Karpas-422 (cell line): ENCODE measurements at regions not wholly inside any gene's neighbourhood (a gene's known extent, or its start where the extent isn't known, plus 50 kb on each side); places are given as distances from the start of the nearest gene placed in this dataset.

Experiments
- DNase-seq: peaks from one replicate; pipeline ENCODE4 v3.0.0-alpha.2; 2015
- H2AFZ ChIP-seq: fragments of 200-600 bp; sonication (generic); 2 replicates; pipeline ENCODE4 v1.6.1; 2014; ENCODE audit warnings: antibody characterized with exemption, low read length, mixed read lengths
- H3K27ac ChIP-seq: fragments of 200-600 bp; sonication (generic); 2 replicates; pipeline ENCODE4 v1.5.1; 2014; ENCODE audit warnings: mild to moderate bottlenecking, low read length, moderate library complexity
- H3K27me3 ChIP-seq: fragments of 200-600 bp; sonication (generic); 2 replicates; pipeline ENCODE4 v1.6.1; 2014; ENCODE audit warnings: low read length, mixed read lengths
- H3K36me3 ChIP-seq: fragments of 200-600 bp; sonication (generic); 2 replicates; pipeline ENCODE4 v1.6.1; 2014; ENCODE audit warnings: low read length, mixed read lengths; ENCODE audit not compliant: insufficient read depth
- H3K4me1 ChIP-seq: fragments of 200-600 bp; sonication (generic); 2 replicates; pipeline ENCODE4 v1.6.1; 2014; ENCODE audit warnings: mild to moderate bottlenecking, low read length, mixed read lengths
- H3K4me2 ChIP-seq: fragments of 200-600 bp; sonication (generic); 2 replicates; pipeline ENCODE4 v1.6.1; 2014; ENCODE audit warnings: low read length, low read depth, mild to moderate bottlenecking; ENCODE audit not compliant: poor library complexity, severe bottlenecking
- H3K4me3 ChIP-seq: fragments of 200-600 bp; sonication (generic); 2 replicates; pipeline ENCODE4 v1.5.1; 2014; ENCODE audit warnings: mild to moderate bottlenecking, antibody characterized with exemption, low read length, mixed read lengths
- H3K79me2 ChIP-seq: fragments of 200-600 bp; sonication (generic); 2 replicates; pipeline ENCODE4 v1.6.1; 2014; ENCODE audit warnings: mild to moderate bottlenecking, low read length, mixed read lengths
- H3K9ac ChIP-seq: fragments of 200-600 bp; sonication (generic); 2 replicates; pipeline ENCODE4 v1.6.0; 2014; ENCODE audit warnings: low read length
- H3K9me2 ChIP-seq: fragments of 200-600 bp; sonication (generic), shearing (Covaris generic); replicated peaks from 2 replicates; pipeline ENCODE4 v1.6.0; 2014; ENCODE audit warnings: mild to moderate bottlenecking, low read length, moderate library complexity; ENCODE audit not compliant: insufficient read depth
- H3K9me3 ChIP-seq: fragments of 300-700, 200-600 bp; sonication (generic); 2 replicates; pipeline ENCODE4 v1.6.1; 2014; ENCODE audit warnings: low read length, mixed read lengths
- H4K20me1 ChIP-seq: fragments of 200-600 bp; sonication (generic); 2 replicates; pipeline ENCODE4 v1.6.1; 2014; ENCODE audit warnings: mild to moderate bottlenecking, antibody characterized with exemption, low read length, low read depth; ENCODE audit not compliant: insufficient read depth

DNA sequence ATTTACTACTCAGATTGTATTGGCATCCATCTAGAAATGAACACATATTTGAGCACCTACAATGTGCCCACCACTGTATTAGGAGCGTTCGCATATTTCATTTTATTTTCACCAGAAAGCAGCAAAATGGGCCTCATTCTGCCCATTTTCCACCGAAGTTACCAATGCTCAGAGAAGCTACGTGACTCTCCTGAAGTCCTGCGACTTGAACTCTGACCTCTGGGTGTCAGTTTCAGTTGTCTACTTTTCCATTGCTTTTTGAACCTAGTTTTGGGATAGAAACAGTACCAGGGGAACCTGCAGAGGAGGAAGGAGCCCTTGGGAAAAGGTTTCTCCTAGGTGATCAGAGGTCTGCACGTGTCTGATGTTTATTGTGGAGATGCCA is 139.1 kb upstream of the SDK2 start:
- no peak overlapping the region for H3K4me2 ChIP-seq

DNA sequence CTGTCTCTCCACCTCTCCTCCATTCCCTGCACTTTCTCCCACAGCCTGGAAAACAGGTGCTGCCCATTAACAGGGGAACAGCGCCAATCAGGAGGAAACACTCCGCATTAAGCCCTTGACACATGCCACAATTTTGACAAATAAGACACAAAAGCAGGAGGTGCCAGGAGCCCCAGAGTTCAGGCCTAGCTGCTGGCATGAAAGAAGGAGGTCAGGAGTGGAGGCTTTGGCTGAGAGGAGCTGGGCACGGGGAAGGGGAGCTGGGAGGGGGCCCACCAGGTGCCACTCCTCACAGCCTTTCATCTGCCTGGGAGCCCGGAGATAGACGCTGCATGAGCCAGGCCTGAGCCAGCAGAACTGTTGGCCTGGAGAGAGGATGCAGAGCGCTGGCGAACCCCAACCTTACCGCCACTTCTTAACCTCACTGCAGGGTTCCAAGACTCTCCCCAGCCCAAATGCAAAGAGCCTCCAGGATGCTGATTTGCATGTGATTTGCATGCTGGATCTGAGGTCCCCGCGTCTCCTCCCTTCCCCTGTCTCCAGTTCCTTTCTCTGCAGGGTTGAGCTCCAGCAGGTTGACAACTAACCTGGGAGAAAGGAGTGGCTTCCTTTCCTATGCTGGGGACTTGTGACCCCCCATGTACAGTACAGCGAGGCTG is 139.8 kb upstream of the SDK2 start:
- Histone ChIP-seq H3K9me2 (no peaks in the 10 kb centered on the region), H3K79me2 (no peaks in the 10 kb centered on the region), H3K27me3 (no peaks in the 10 kb centered on the region), H3K9me3 (no peaks in the 10 kb centered on the region), H3K4me2 (no peak overlapping the region), H3K36me3 (no peaks in the 10 kb centered on the region), H3K9ac (no peak overlapping the region), H4K20me1 (no peaks in the 10 kb centered on the region), H3K27ac (no peak overlapping the region), H3K4me3 (no peak overlapping the region), H2AFZ (no peak overlapping the region), H3K4me1 (no peaks in the 10 kb centered on the region)
- no peak for DNase-seq

More for the DNA sequence above, 139.1 kb upstream of the SDK2 start:
- no peak for DNase-seq
- Histone ChIP-seq H3K4me3 (no peak overlapping the region), H3K9ac (no peak overlapping the region), H2AFZ (no peak overlapping the region), H3K4me1 (no peaks in the 10 kb centered on the region), H3K36me3 (no peaks in the 10 kb centered on the region), H3K79me2 (no peaks in the 10 kb centered on the region), H3K27me3 (no peaks in the 10 kb centered on the region), H3K9me2 (no peaks in the 10 kb centered on the region), H3K27ac (no peak overlapping the region), H3K9me3 (no peaks in the 10 kb centered on the region), H4K20me1 (no peaks in the 10 kb centered on the region)

DNA sequence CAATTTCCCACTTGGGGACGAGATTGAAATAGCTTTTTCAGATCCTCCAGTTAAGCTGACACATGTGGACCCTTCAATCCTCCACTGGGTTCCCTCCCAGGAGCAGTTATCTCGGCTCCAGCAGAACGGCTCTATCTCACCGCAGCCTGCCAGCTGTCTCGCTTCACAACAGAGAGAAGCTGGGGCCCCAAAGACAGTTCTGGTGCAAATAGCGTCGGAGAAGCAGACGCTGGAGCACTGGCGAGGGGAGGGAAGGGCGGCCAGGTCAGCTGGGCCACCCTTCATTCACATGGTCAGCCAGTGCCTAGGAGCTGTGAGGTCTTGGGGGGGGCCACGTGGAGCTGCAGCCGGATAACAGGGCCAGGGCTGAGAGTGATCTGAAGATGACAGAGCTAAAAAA is 141.3 kb upstream of the SDK2 start:
- H3K79me2 ChIP-seq, result no peaks in the 10 kb centered on the region
- no peaks in the 10 kb centered on the region for H4K20me1 ChIP-seq
- H3K4me1 ChIP-seq, result no peaks in the 10 kb centered on the region
- DNase-seq, result no peak
- H3K9me2 ChIP-seq, result no peaks in the 10 kb centered on the region
- no peak overlapping the region for H2AFZ ChIP-seq
- no peaks in the 10 kb centered on the region for H3K27me3 ChIP-seq
- no peak overlapping the region for H3K4me3 ChIP-seq
- no peak overlapping the region for H3K4me2 ChIP-seq
- H3K9me3 ChIP-seq, result no peaks in the 10 kb centered on the region
- H3K27ac ChIP-seq, result no peak overlapping the region
- no peaks in the 10 kb centered on the region for H3K36me3 ChIP-seq
- H3K9ac ChIP-seq, result no peak overlapping the region

DNA sequence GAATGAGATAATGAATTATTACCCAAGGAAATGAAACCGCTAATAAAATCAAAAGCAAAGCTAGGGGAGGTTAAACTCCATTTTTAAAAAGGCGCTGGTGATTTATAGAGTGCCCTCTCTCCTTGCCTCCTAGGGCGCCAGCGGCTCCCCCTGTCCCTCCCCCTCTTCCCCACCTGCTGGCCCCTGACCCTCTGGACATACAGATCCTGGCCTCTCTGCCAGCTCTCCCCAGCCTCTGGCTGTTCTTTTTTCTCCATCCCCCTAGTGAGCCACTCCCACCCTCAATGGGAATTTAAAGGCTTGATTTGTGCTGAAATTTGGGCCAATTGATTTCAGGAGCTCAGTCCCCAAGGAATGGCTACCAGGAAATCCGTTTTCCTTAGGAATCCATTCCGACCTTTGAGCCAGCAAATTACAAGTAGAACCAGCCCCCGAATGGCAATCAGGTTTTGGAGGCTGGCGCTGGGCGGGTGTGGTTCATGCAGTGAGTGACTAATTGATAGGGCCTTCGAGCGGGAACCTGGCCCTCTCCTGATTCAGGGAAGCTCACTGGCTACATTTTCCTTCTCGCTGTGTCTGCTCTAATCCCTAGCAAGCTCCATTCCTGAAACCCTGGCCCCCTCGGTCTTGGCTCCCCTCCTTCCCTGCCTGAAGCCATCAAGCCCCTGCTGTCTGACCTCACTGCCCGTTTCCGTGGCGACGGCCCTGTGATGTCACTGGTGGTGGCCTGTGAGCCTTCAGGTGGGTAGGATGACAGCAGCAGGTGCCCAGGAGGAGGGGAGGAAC is 141.9 kb upstream of the SDK2 start:
- Histone ChIP-seq H3K4me1 (no peaks in the 10 kb centered on the region), H3K27me3 (no peaks in the 10 kb centered on the region), H3K4me2 (no peak overlapping the region), H3K79me2 (no peaks in the 10 kb centered on the region), H2AFZ (no peak overlapping the region), H3K9ac (no peak overlapping the region), H3K27ac (no peak overlapping the region), H3K9me3 (no peaks in the 10 kb centered on the region), H4K20me1 (no peaks in the 10 kb centered on the region), H3K9me2 (no peaks in the 10 kb centered on the region), H3K4me3 (no peak overlapping the region), H3K36me3 (no peaks in the 10 kb centered on the region)
- DNase-seq, result no peak

DNA sequence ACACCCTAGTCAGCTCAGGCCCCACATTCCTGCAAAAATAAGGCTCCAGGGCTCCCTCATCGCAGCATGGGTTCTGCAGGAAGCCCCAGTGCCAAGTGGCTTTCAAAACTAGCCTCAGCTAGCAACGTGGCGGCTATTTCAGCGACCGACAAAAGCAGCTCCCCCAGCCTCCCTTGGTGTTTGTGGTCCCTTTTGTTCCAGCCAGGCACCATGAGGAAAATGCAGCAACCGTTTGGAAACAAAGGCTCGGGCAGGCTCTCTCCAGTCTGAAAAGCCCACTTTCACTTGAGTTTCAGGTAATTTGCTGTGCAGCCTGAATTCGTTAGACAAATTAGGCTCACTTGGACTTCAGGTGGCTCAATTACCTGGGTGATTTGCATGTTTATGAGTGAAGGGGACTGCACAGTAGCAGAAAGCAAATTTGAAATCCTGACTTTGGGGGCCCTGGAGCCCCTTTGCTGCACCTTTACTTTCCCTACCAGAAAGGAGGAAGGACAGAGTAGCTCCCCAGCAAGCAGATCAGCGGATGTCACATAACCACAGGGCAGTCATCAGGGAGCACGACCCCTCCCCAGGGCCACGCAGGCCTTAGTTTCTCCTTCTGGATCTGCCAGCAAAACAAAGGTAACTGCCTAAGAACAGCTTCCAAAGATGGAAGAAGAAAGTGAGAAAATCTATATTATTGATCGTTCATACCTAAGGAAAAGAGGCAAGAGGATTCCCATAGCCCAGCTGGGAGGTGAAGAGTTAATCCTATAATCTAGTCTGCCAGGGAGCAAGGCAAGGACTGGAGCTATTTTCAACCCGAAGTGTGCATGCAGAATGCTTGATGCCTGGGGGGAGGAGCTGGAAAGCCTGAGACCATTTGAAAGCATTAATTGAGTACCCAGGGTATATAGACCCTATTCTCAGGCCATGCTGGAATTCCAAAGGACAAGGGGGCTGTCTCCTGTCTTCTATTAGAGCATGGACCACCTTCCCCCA is 143.1 kb upstream of the SDK2 start:
- Histone ChIP-seq H3K4me1 (no peaks in the 10 kb centered on the region), H3K9me2 (no peaks in the 10 kb centered on the region), H3K4me2 (no peak overlapping the region), H3K9ac (no peak overlapping the region), H3K36me3 (no peaks in the 10 kb centered on the region), H3K79me2 (no peaks in the 10 kb centered on the region), H3K27ac (no peak overlapping the region), H3K27me3 (no peaks in the 10 kb centered on the region), H2AFZ (no peak overlapping the region), H3K4me3 (no peak overlapping the region), H4K20me1 (no peaks in the 10 kb centered on the region), H3K9me3 (no peaks in the 10 kb centered on the region)
- no peak for DNase-seq

DNA sequence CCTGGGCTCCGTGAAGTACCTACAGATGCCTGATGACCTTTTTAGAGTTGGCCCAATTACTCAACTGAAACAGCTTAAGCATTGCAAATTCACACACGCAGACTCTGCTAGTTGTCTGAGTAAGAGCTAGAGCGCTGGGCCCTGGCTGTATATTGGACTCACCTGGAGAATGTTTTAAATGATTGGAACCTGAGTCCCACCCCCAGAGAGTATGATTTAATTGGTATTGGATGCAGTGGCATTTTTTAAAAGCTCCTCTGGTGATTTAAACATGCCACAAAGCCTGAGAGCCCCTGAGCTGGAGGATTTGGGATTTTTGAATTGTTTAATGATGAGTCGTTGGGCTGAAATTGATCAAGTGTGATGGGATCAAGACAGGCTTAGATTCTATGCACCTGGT is 143.9 kb upstream of the SDK2 start:
- Histone ChIP-seq H3K27ac (no peak overlapping the region), H3K4me3 (no peak overlapping the region), H3K79me2 (no peaks in the 10 kb centered on the region), H3K4me1 (no peaks in the 10 kb centered on the region), H3K9ac (no peak overlapping the region), H3K9me3 (no peaks in the 10 kb centered on the region), H3K9me2 (no peaks in the 10 kb centered on the region), H3K27me3 (no peaks in the 10 kb centered on the region), H4K20me1 (no peaks in the 10 kb centered on the region), H2AFZ (no peak overlapping the region), H3K36me3 (no peaks in the 10 kb centered on the region), H3K4me2 (no peak overlapping the region)
- no peak for DNase-seq

DNA sequence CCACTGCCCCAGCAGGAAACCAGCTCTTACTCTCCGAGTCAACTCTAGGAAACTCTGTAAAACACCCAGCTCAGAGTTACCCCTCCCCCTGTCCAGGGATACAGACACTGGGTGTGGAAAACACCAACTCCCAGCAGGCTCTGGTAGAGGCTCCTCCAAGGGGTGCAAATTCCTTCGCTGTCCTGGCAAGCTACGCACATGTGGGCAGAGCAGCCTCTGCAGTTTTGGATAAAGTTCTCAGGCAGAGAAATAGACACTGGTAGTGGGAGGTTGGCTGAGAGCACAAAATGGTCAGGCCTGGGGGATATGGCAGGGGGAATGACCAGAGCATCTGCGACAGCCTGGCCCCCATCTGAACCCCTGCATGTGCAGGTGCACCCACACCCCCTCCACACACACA is 146.9 kb upstream of the SDK2 start:
- H3K4me1 ChIP-seq, result no peaks in the 10 kb centered on the region
- H3K9me2 ChIP-seq, result no peaks in the 10 kb centered on the region
- H2AFZ ChIP-seq, result no peak overlapping the region
- no peak overlapping the region for H3K27ac ChIP-seq
- no peaks in the 10 kb centered on the region for H4K20me1 ChIP-seq
- H3K79me2 ChIP-seq, result no peaks in the 10 kb centered on the region
- no peak overlapping the region for H3K4me3 ChIP-seq
- no peaks in the 10 kb centered on the region for H3K9me3 ChIP-seq
- H3K27me3 ChIP-seq, result no peaks in the 10 kb centered on the region
- no peak overlapping the region for H3K4me2 ChIP-seq
- H3K36me3 ChIP-seq, result no peaks in the 10 kb centered on the region
- DNase-seq, result no peak
- H3K9ac ChIP-seq, result no peak overlapping the region

DNA sequence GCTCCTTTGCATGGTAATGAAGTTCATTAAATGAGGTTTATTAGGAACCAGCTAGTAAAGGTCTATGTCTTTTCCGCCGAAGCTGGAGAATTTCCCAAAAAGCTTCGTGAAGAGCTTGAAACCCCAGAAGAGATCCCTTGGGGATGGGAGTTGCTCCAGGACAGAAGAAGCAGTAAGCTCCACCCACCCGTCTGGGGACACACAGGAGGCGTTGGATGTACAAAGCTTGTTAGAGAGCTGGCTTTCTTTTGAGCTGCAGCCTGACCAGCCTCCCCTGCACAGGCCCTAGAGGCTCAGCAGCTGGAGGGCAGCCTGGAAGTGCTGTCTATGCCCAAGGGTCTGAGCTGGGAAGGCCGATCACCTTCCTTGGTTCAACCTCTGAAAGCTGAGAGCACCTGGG is 147.4 kb upstream of the SDK2 start:
- H4K20me1 ChIP-seq, result no peaks in the 10 kb centered on the region
- H3K4me2 ChIP-seq, result no peak overlapping the region
- no peak overlapping the region for H3K27ac ChIP-seq
- H3K79me2 ChIP-seq, result no peaks in the 10 kb centered on the region
- no peaks in the 10 kb centered on the region for H3K36me3 ChIP-seq
- no peak overlapping the region for H2AFZ ChIP-seq
- H3K4me3 ChIP-seq, result no peak overlapping the region
- no peaks in the 10 kb centered on the region for H3K9me3 ChIP-seq
- no peak overlapping the region for H3K9ac ChIP-seq
- no peak for DNase-seq
- H3K4me1 ChIP-seq, result no peaks in the 10 kb centered on the region
- no peaks in the 10 kb centered on the region for H3K9me2 ChIP-seq
- no peaks in the 10 kb centered on the region for H3K27me3 ChIP-seq
